ENCODE measurements at regions not wholly inside any gene's neighbourhood (a gene's known extent, or its start where the extent isn't known, plus 50 kb on each side); places are given as distances from the start of the nearest gene placed in this dataset.
A peak's percentile ranks its signal among the peaks of the same experiment; 100 is the strongest.

DNA sequence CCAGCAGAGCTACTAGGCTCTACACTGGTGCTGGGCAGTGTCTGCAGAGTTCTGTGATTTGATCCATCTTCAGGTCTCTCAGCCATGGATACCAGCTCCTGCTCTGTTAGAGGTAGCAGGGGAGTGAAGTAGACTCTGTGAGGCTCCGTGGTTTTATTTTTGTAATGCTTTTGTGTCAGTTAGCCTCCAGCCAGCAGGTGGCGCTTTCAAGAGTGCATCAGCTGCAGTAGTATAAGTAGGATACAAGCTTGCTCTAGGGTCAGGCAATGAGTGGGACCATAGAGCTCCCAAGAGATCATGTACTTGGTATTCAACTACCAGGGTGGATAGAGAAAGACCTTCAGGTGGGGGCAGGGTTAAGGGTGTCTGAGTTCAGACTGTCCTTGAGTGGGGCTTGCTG is 362.5 kb upstream of the TRAM1L1 start:
- no peak for FAIRE-seq

GRCh38 chr4:117455088-117455487 is 369.7 kb upstream of the TRAM1L1 start:
- FAIRE-seq, result no peak

GRCh38 chr4:117466388-117466787 is 381.0 kb upstream of the TRAM1L1 start:
- FAIRE-seq, result no peak

DNA sequence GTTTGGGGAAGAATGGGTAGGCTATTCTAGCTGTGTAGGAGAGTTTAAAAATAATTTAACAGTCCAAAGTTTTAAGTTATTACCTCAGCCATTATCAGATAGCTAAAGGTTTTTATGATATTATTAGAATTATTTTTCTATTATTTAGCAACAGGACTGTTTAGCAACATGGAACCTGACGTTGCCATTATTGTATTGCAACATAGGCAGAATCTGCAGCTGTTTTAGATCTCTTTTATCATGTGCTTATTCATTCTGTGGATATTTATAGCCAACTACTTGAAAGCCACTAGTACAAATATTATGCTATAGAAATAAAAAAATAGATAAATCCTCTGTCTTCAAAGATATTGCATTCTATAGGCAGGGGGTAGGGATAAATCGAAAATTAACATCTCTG is 382.0 kb upstream of the TRAM1L1 start:
- FAIRE-seq, result no peak

GRCh38 chr4:117474987-117475386 is 389.6 kb upstream of the TRAM1L1 start:
- FAIRE-seq, result no peak

DNA sequence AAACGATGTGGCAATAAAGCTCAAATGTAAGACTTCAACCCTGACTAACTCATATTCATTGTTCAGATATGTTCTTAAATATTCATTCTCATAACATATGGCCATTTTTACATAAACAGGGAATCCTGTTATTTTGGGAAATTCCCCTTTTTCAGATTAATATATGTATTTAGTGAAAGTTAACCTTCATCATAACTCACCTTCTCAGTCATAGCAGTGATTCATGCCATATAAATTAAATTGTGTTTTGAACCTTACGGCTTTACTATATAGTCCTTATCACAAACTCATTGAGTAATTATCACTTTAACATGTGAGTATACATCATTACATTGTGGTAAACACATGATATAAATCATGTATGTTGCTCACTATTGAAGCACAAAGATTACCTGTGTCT is 392.5 kb upstream of the TRAM1L1 start:
- no peak for FAIRE-seq

DNA sequence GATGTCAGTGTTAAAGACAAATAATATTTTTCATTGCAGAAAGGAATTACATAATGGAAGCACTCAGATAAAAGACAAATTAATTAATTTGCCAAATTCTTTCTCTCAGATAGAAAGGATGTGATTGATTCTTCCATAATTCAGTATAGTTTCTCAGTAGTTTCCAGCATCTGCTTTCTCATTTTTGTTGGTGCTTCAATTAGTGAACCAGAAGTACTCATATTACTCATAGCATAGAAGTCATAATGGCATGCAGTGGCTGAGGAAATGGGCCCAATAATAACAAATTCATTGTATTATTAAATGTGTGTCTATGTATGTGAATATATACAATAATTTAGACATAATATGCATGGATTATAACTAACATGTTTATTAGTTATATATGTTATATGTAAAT is 393.3 kb upstream of the TRAM1L1 start:
- no peak for FAIRE-seq

- no peak for FAIRE-seq
These were observed 394.3 kb upstream of the TRAM1L1 start for GRCh38 chr4:117479673-117480072.

GRCh38 chr4:117481742-117482141 is 396.4 kb upstream of the TRAM1L1 start:
- FAIRE-seq, result no peak

DNA sequence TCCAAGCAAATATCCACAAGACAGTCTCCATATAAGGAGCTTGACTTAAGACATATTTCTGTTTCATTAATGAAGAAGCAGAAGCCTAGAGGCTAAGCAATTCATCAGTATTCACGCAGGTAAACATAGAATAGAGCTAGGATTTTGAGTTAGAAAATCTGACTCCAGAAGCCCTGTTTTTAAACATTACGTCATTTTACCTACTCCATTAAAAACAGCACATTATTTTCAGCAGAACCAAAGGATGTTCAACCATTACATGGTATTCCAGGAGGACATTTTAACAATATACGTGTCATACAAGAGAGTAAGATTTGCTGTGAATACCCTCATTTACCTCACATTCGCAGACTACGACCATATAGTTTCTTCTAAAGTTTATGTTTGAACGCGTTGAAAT is 403.3 kb upstream of the TRAM1L1 start:
- no peak for FAIRE-seq

DNA sequence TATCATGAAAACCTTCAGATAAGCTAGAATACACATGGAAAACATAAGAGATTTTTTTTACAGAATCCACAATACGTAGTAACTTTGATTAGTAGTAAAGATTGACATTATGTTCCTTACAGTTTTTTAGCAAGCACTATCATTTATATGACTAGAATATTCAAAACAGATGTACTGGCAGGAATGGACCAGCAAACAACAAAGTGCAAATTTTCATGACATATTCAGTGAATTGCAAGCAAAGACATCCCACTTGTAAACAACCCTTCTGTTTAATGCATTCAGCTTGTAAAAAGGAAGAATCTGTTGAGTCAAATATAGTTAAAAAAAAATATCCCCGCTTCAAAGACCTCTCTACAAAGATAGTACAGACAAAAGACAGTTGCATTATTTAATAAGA is 403.7 kb upstream of the TRAM1L1 start:
- no peak for FAIRE-seq

GRCh38 chr4:117491516-117491915 is 406.1 kb upstream of the TRAM1L1 start:
- FAIRE-seq, result no peak

DNA sequence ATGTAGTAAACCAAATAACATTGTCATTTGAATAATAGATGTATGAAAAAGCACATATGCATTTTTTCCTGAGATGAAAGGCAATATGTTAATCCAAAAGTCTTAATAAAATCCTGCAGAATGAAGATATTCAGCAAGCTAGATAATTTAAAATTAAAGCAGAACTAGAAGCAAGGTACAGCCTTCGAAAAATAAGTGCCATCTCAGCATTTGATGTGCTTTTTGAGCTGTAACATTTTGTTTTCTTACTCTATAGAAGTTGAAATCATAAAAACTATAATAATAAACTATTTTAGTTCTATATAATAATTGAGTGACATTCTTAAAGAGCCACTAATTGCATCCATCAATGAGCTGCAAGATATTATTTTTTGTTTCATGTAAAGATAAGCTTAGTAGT is 410.4 kb upstream of the TRAM1L1 start:
- FAIRE-seq, result no peak

DNA sequence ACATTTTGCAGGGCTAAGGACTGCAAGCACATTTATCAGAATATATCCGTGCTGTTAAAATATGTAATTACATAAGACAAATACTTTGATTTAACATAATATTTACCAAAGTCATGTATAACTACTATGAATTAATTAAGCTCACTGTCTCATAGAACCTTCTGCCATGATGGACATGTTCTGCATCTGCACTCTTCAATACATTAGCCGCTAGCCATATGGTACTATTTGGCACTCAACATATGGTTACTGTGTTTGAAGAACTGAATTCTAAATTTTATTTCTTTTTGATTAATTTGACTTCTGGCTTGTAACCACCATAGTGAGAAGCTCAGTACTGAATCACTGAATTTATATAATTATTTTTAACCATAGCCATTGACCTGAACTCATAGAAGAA is 427.0 kb upstream of the TRAM1L1 start:
- no peak for FAIRE-seq

GRCh38 chr4:117514391-117515175 is 429.2 kb upstream of the TRAM1L1 start:
- no peak for FAIRE-seq

DNA sequence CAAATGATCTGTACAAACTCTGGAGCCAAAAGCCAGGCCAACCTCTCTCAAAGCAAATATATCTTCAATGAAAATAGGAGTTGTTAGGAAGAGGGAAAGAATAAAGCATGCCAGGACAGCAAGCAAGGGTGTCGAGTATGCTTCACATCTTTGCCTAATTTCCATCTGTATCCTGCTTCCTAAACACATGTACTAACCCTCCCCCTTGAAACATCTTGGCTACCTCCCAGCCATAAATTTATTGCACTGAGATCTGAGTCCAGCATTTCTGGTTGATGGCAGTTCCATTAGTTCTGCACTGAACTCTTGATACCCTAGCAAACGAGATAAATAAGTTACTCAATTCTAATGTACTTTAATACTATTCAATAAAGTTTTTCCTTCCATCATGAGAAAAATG is 430.5 kb upstream of the TRAM1L1 start:
- FAIRE-seq, result no peak

- FAIRE-seq, result no peak
These were observed 442.2 kb upstream of the TRAM1L1 start for GRCh38 chr4:117527601-117528000.

DNA sequence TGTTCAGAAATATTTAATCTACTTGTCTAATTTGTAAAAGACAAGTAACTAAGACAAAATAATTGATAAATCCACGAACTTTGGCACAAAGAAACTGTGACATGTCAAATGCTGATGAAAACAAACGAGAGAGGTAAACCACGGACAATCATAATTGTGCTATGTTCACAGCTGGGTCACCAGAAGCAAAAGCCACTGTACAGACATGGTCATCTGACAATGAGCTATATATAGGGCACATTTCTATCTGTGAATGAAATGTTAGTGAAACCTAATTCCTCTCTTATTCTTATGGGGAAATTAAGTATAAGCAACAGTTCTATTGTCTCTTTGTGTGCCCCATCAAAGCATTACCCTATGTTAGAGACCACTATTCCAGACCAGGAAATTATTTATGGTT is 444.0 kb upstream of the TRAM1L1 start:
- no peak for FAIRE-seq

DNA sequence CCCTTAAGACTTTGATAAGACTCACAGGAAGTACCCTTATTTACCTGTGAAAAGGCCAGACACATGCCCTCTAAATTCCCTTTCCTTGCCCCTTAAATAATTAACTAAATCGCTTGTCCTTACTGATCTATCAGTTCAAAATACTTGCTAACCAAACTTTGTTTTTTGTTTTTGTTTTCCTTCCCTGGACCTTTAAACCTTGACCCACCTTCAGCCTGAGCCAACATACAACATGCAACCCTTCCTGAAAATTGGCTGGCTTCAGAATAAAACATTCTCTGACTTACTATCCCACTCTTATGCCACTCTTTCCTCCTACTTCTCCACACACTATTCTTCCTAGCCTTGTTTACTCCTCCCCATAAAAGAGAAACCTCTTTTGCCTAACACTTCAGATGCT is 448.1 kb upstream of the TRAM1L1 start:
- no peak for FAIRE-seq

DNA sequence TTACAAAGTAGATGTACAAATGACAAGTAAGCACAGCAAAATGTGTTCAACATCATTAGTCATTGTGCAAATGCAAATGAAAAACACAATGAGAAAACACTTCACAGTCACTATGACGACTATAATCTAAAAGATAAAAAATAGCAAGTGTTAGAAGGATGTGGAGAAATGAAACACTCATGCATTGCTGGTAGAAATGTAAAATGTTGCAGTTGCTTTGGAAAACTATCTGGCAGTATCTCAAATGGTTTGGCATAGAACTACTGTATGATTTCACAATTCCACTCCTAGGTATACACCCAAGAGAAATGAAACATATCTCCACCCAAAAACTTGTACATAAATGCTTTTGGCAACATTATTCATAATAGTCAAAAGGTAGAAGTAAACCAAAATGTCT is 459.7 kb upstream of the TRAM1L1 start:
- FAIRE-seq, result no peak

DNA sequence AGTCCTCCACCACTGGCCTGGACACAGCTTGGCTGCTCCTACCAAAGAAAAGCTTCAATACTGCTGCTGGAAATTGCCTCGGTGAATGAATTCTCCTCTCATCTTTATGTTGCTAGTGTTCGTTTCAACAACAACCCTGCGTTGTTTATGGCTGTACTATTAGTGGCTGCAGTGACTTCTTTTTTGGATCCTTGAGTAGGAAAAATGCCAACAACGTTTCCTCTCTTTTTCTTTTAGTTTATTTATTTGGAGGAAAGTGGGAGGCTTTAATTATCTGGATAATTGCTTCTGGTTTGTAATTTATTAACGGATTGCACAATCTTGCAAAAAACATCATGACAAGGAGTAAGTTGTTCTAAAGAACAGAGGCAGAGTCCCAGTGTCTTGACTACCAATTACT is 464.1 kb upstream of the TRAM1L1 start:
- FAIRE-seq, result no peak

- FAIRE-seq, result no peak
These were observed 464.7 kb upstream of the TRAM1L1 start for GRCh38 chr4:117550085-117550484.

DNA sequence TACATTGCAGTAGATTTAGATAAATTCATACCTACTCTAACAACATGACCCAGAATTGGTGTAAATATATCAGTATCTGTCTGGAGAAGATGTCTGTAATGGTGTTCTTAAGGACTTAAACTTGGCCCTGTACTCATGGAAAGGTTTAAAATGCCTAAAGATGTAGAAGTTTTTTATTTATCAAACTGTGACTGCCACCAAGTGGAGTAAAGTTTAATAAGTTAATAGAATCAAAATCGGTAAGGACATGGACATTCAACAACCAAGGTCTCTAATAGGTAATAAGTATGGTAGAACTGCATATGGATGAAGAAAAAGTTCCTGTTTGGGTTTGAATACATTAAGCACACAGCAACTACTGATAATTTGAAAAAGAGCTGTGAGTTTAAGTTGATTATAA is 474.0 kb upstream of the NDST3 start:
- peak; percentile 92 for FAIRE-seq

DNA sequence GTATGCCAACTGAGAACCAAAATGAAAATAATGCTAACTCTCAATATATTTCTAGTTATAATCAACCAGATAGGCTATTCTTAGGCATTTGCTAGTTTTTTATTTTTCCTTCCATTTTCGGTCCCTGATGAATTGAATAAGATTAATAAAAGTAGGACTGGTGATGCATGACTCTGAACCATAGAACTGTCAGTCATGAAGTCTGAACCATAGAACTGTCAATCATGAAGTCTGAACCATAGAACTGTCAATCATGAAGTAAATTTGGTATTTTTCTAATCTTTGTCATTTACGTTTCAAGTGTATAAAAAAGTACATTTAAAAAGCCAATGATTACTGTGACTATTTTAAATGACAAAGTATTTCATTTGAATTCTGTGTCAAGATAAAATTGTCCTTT is 460.2 kb upstream of the NDST3 start:
- FAIRE-seq, result no peak

DNA sequence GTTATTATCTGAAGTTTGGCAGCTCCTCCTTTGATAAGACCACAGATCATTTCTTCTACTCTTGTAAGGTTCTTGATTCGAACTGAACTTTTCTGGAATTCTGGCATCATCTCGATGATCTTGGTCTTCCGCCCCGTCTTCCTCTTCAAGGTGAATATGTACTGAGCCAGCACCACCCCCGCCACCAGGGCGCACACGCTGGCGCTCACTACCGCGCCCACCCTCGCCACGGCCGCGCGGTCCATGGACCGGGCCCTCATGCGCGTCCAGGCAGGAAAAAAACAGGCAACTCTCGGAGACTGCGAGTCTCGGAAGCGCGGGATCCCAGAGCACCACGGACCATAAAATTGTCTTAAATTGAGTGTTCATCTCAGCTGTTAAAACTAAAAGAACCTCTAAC is 458.4 kb upstream of the NDST3 start:
- no peak for FAIRE-seq

Data from A204.1 (cell line).